GM20000 (cell line): ENCODE measurements at regions not wholly inside any gene's neighbourhood (a gene's known extent, or its start where the extent isn't known, plus 50 kb on each side); places are given as distances from the start of the nearest gene placed in this dataset.
A peak's percentile ranks its signal among the peaks of the same experiment; 100 is the strongest.

Experiments used
- DNase-seq: peaks from one replicate; pipeline ENCODE4 v3.0.0; 2012; ENCODE audit warnings: low spot score
- TF ChIP-seq, protein P1 (sequence below): IDR thresholded peaks from 2 replicates; pipeline ENCODE4 v1.5.1; 2012; ENCODE audit warnings: mild to moderate bottlenecking, control low read depth; ENCODE audit errors: extremely low read depth, missing control alignments

DNA sequence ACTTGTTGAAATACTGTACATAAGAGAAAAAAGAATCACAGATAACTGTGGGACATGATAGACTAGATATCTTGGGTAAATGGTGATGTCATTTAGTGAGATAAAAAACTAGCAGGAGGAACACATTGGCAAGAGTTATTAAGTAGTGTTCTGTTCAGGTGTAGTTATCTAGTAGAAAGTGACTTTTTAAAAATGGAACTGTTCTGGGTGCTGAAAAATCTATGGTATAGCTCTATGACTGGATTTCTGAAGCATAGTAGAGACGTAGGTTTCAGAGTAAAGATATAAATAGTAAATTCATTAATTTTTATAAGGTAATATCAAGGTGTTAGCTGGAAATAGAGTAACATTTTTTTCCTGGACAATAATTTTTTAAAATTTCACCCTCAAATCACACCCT is 225.1 kb upstream of the UGT8 start:
- DNase-seq: no peak
- TF ChIP-seq, protein P1, sequence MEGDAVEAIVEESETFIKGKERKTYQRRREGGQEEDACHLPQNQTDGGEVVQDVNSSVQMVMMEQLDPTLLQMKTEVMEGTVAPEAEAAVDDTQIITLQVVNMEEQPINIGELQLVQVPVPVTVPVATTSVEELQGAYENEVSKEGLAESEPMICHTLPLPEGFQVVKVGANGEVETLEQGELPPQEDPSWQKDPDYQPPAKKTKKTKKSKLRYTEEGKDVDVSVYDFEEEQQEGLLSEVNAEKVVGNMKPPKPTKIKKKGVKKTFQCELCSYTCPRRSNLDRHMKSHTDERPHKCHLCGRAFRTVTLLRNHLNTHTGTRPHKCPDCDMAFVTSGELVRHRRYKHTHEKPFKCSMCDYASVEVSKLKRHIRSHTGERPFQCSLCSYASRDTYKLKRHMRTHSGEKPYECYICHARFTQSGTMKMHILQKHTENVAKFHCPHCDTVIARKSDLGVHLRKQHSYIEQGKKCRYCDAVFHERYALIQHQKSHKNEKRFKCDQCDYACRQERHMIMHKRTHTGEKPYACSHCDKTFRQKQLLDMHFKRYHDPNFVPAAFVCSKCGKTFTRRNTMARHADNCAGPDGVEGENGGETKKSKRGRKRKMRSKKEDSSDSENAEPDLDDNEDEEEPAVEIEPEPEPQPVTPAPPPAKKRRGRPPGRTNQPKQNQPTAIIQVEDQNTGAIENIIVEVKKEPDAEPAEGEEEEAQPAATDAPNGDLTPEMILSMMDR: no peak

DNA sequence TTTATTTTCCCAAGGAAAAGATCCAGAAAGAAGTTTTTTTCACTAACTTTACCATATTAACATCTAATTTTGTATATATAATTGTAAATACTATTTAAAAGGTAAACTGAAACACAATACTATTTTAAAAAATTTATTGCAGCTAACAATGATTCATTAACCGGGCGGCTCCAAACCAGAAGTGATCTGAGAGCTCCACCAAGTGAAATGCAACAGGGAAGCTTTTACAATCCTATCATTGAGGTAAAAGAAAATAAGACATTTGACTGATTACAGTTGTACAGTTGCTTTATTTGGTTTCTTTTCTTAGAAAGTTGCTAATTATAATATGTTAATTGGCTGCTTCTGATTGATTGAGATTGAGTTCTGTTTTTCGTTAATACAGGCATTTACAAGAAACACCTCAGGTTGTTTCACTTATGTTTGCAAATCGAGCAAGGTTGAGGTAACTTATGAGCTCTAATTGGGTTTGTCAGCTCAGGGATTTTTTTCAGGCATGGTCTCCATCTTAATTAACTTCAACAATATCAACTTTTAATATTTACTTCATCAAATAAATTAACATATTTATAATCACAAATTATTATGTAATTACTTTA is 220.2 kb upstream of the UGT8 start:
- TF ChIP-seq, protein P1: no peak
- no peak for DNase-seq

DNA sequence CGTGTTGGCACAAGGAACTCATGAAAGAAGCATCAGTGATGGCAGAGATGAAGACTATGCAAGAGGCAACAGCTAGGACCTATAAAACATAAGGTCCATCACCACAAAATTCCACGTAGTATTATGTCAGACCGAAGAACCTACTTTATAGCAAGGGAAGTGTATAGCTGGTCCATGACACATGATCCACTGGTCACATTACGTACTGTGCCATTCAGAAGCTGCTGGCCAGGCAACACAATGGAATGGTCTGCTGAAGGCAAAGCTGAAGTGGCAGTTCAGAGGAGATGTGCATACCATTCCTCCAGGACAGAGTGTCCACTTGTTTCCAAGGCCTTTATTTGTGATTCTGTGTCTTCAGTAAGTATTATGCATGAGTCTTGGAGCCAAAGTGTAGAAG is 215.5 kb upstream of the UGT8 start:
- TF ChIP-seq, protein P1: no peak
- DNase-seq: no peak

DNA sequence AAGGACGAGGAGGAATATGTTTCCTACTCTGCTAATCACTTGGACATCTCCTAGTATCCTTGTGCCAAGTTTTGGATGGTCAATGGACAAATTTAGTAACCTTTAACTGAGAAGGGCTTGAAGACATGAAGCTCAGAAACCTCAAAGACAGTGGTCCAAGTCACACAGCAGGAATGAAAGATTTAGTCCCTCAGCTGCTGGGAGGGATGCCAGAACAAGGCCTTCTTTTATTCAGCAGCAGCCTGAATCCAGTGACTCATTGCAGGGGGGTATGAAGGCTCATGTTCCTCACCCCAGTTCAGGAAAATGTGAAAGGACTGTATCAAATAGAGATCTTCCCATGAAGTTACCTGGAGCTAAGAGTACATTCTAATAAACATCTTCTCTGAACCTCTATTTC is 214.9 kb upstream of the UGT8 start:
- TF ChIP-seq, protein P1: no peak
- DNase-seq: no peak

DNA sequence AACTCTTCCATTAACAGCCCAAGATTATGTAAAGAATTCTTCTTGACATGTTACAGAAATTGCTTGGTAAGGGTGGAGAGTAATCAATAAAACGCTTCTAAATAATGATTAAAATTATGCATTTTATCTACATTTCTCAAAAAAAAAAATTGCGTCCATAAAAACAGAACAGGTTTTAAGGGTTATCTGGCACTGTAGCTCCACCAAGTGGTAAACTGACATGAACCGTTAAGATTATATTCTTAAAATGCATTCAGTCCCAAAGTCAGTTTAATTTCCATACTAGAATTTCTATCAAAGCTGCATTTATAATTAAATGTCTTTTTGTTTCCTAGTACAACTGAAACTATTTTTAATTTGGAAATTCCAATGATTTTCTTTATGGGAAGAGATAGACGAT is 214.0 kb upstream of the UGT8 start:
- TF ChIP-seq, protein P1: no peak
- DNase-seq: peak; percentile 7

DNA sequence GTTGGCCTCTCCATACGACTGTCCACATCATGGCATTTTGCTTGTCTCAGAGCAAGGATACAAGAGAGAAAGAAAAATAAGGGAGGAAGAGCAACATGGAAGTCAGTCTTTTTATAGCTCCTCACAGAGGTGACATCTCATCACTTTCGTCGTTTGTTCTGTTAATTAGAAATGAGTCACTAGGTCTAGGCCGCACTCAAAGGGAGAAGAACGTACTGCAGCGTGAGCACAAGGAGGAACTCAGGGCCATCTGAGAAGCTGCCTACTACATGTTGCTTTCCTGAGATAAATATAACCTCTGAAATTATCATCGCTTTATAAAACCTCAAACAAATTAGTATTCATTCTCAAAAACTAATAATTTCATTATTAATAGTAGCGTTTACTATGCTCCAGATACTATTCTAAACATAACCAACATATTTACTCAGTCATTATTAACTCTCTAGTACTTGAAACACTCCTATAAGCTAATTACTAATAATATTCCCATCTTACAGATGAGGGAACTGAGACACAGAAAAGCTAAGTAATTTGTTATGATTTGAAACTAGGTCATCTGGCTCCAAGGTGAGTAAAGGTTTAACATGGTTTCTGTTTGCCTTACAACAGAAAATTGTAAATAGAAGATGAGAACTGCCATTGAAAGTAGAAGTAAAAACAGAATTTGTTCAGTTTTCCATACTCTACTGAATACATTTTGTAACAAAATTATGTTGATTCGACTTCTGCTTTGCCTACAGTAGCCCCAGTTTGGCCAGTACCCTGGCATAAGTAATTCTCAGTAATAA is 213.2 kb upstream of the UGT8 start:
- TF ChIP-seq, protein P1: no peak
- no peak for DNase-seq

DNA sequence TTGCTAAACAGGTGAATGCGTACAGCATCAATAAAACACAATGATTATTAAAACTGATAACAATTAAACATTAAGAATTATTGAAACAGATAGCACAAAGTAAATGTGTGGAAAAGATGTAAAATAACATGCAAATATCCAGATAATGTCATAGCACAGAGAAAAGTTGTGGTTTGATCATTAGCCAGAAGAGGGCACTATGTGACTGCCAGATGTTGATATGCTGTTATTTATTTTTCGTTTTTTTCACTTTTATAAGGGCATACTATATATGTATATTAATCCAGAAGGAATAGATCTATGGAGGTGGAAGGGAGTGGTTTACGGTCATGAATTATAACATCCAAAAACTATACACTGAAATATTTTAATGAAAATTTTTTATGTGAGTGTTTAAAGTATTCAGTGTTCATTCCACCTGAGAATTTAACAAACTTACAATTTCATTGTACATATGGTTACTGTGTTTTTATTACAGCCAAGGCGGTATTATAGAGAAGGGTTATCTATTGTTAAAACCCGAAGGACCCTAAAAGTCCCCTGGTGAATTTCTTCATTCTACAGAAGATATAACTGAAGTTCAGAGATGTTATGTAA is 211.9 kb upstream of the UGT8 start:
- peak; percentile 9 for DNase-seq
- TF ChIP-seq, protein P1: peak; percentile 42
